ENCODE measurements at regions not wholly inside any gene's neighbourhood (a gene's known extent, or its start where the extent isn't known, plus 50 kb on each side); places are given as distances from the start of the nearest gene placed in this dataset.

DNA sequence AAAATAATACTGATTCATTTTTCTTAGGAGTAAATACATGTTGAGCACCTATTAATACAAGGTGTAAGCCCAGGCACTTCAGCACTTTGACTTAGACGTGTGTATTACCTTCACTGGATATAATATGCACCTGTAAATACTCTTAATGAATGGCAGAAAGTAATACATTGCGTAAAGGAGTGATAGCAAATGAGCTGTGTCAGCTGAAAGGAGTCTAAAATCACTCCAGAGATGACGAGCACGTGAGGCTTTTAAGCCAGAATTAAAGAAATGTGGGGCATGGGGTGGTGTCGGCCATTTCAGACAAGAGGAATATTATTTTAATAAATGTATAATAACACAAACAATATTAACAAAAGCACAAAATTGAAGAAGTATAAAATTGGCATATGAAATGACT is 722.7 kb downstream of the EPHA4 start:
- H3K36me3 Mint-ChIP-seq (ENCODE audit: low read depth), result no peaks in the 10 kb centered on the region
- DNase-seq (no peak), ATAC-seq (ENCODE audit: poor library complexity) (no peak)
- peaks cover 2% of the 10 kb centered on the region for H3K9me3 Mint-ChIP-seq
- CTCF ChIA-PET, result no interaction called here
- H3K27ac ChIP-seq (ENCODE audit: low read depth in 1 of 2, low read length in 2 of 2), result no peak overlapping the region
- no peaks in the 10 kb centered on the region for H3K4me1 Mint-ChIP-seq (ENCODE audit: low read depth)
- intact Hi-C loops (cut with DNase I, micrococcal nuclease), result no loop called here
- H3K4me3 Mint-ChIP-seq, result no peak overlapping the region
- no peaks in the 10 kb centered on the region for H3K4me1 ChIP-seq (ENCODE audit: insufficient read depth, low read length)
- TF ChIP-seq, protein P1, sequence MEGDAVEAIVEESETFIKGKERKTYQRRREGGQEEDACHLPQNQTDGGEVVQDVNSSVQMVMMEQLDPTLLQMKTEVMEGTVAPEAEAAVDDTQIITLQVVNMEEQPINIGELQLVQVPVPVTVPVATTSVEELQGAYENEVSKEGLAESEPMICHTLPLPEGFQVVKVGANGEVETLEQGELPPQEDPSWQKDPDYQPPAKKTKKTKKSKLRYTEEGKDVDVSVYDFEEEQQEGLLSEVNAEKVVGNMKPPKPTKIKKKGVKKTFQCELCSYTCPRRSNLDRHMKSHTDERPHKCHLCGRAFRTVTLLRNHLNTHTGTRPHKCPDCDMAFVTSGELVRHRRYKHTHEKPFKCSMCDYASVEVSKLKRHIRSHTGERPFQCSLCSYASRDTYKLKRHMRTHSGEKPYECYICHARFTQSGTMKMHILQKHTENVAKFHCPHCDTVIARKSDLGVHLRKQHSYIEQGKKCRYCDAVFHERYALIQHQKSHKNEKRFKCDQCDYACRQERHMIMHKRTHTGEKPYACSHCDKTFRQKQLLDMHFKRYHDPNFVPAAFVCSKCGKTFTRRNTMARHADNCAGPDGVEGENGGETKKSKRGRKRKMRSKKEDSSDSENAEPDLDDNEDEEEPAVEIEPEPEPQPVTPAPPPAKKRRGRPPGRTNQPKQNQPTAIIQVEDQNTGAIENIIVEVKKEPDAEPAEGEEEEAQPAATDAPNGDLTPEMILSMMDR (IDR thresholded peaks at IDR 0.05), result no peak
- H3K9me3 ChIP-seq (ENCODE audit: control insufficient read depth in 1 of 2, insufficient read depth in 1 of 2, low read length in 2 of 2), result no peaks in the 10 kb centered on the region
- peaks cover 13% of the 10 kb centered on the region for H3K27me3 Mint-ChIP-seq
- no peaks in the 10 kb centered on the region for H3K36me3 ChIP-seq (ENCODE audit: insufficient read depth, low read length)
- POLR2A ChIA-PET, result no interaction called here
- H3K27ac Mint-ChIP-seq, result no peak overlapping the region
- no peak overlapping the region for H3K4me3 ChIP-seq (ENCODE audit: low read length)
- no peaks in the 10 kb centered on the region for H3K27me3 ChIP-seq (ENCODE audit: control insufficient read depth in 1 of 2, insufficient read depth in 2 of 2, low read length in 2 of 2)

DNA sequence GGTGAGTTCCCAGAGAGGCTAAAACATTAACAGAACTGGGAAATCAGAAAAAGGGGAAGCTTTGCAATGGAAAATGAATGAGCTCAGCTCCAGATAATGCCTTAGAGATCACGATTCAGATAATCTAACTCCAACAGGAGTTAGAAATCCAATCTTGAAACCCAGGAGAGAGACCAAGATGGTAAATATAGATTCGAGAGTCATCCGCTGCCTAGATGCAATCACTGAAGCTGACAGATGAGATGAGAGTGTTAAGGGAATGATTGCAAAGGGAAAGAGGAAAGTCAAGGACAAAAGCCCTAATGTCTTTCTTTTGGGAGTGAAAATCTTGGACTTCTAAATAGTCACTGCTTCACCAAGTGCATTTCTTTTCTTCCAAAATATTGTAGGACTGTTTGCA is 722.0 kb downstream of the EPHA4 start:
- ChIA-PET CTCF (no interaction called here), POLR2A (no interaction called here)
- Mint-ChIP-seq H3K9me3 (peaks cover 2% of the 10 kb centered on the region), H3K4me3 (no peak overlapping the region), H3K4me1 (ENCODE audit: low read depth) (no peaks in the 10 kb centered on the region), H3K27ac (no peak overlapping the region), H3K27me3 (peaks cover 13% of the 10 kb centered on the region), H3K36me3 (ENCODE audit: low read depth) (no peaks in the 10 kb centered on the region)
- Histone ChIP-seq H3K4me3 (ENCODE audit: low read length) (no peak overlapping the region), H3K36me3 (ENCODE audit: insufficient read depth, low read length) (no peaks in the 10 kb centered on the region), H3K4me1 (ENCODE audit: insufficient read depth, low read length) (no peaks in the 10 kb centered on the region), H3K27me3 (ENCODE audit: control insufficient read depth in 1 of 2, insufficient read depth in 2 of 2, low read length in 2 of 2) (no peaks in the 10 kb centered on the region), H3K27ac (ENCODE audit: low read depth in 1 of 2, low read length in 2 of 2) (no peak overlapping the region), H3K9me3 (ENCODE audit: control insufficient read depth in 1 of 2, insufficient read depth in 1 of 2, low read length in 2 of 2) (no peaks in the 10 kb centered on the region)
- TF ChIP-seq, protein P1 (IDR thresholded peaks at IDR 0.05), result no peak
- intact Hi-C loops (cut with DNase I, micrococcal nuclease), result no loop called here
- DNase-seq (no peak), ATAC-seq (ENCODE audit: poor library complexity) (no peak)

DNA sequence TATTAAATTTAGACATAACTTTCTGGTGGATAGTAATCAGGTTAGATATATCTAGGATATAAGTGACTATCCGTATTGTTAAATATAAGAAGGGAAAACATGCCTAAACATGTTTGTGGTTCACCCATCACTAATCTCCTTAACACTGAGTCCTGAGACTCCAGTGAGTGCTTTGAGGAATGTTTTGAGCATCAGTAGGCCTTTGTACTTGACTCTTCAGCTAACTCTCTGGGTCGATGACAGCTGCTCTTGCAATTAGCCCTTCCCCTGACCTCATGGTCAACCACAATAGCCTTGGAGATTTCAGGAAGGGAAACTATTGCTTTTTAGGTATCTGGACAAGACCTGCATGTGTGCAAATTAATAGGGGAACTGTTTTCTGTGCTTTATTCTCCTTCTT is 716.8 kb downstream of the EPHA4 start:
- Mint-ChIP-seq H3K36me3 (ENCODE audit: low read depth) (no peaks in the 10 kb centered on the region), H3K4me1 (ENCODE audit: low read depth) (no peaks in the 10 kb centered on the region), H3K4me3 (no peak overlapping the region), H3K9me3 (no peaks in the 10 kb centered on the region), H3K27ac (no peak overlapping the region), H3K27me3 (no peaks in the 10 kb centered on the region)
- H3K36me3 ChIP-seq (ENCODE audit: insufficient read depth, low read length), result no peaks in the 10 kb centered on the region
- H3K4me3 ChIP-seq (ENCODE audit: low read length), result no peak overlapping the region
- TF ChIP-seq, protein P1 (IDR thresholded peaks at IDR 0.05), result no peak
- H3K27ac ChIP-seq (ENCODE audit: low read depth in 1 of 2, low read length in 2 of 2), result no peak overlapping the region
- H3K4me1 ChIP-seq (ENCODE audit: insufficient read depth, low read length), result no peaks in the 10 kb centered on the region
- ChIA-PET POLR2A (no interaction called here), CTCF (no interaction called here)
- intact Hi-C loops (cut with DNase I, micrococcal nuclease), result no loop called here
- no peak for ATAC-seq (ENCODE audit: poor library complexity)
- H3K27me3 ChIP-seq (ENCODE audit: control insufficient read depth in 1 of 2, insufficient read depth in 2 of 2, low read length in 2 of 2), result no peaks in the 10 kb centered on the region
- H3K9me3 ChIP-seq (ENCODE audit: control insufficient read depth in 1 of 2, insufficient read depth in 1 of 2, low read length in 2 of 2), result no peaks in the 10 kb centered on the region
- DNase-seq, result no peak
